ENCODE measurements at regions not wholly inside any gene's neighbourhood (a gene's known extent, or its start where the extent isn't known, plus 50 kb on each side); places are given as distances from the start of the nearest gene placed in this dataset.

DNA sequence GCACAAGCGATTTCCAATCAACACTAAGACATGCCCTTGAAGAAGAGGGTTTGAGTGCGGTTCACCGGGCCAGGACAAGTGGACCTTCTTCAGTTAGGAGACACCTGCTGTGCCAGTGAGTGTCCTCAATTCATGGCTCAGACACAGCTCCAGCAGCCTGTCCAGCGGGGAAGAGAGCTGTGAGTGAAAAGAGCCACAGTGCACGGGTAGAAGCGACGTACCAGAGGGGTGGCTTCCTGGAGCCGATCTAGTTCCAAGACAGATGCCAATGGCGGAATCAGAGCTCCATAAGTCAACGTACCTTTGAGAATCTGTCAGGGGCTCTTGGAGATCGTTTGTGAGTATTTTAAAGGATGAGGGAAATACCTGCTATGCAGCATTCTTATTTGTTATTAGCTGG is 119.9 kb upstream of the SALL3 start:
- H3K4me3 ChIP-seq (ENCODE audit: low read length), result no peak overlapping the region
- H3K9ac ChIP-seq (ENCODE audit: low read length), result no peak overlapping the region
- no peak overlapping the region for H2AFZ ChIP-seq (ENCODE audit: low read depth, low read length)
- H3K4me2 ChIP-seq (ENCODE audit: low read length), result no peak overlapping the region
- no peak overlapping the region for H3K27ac ChIP-seq (ENCODE audit: low read length)
- H3K27me3 ChIP-seq (ENCODE audit: insufficient read depth, low read depth, low read length), result no peaks in the 10 kb centered on the region
- H3K79me2 ChIP-seq (replicated peaks; ENCODE audit: insufficient read depth, low read length), result no peaks in the 10 kb centered on the region
- no peaks in the 10 kb centered on the region for H3K36me3 ChIP-seq (ENCODE audit: insufficient read depth, low read length)
- no peaks in the 10 kb centered on the region for H3K9me2 ChIP-seq (ENCODE audit: insufficient read depth, low read length)
- H4K20me1 ChIP-seq (ENCODE audit: insufficient read depth), result no peaks in the 10 kb centered on the region
- H3F3A ChIP-seq (ENCODE audit: insufficient read depth, low read length, poor library complexity, severe bottlenecking), result no peaks in the 10 kb centered on the region
- no peak for TF ChIP-seq EP300 (conservative IDR thresholded peaks at IDR 0.05; ENCODE audit: poor library complexity, severe bottlenecking)
- TF ChIP-seq SMC3 (conservative IDR thresholded peaks at IDR 0.05; ENCODE audit: poor library complexity), result no peak
- TF ChIP-seq, protein P1, sequence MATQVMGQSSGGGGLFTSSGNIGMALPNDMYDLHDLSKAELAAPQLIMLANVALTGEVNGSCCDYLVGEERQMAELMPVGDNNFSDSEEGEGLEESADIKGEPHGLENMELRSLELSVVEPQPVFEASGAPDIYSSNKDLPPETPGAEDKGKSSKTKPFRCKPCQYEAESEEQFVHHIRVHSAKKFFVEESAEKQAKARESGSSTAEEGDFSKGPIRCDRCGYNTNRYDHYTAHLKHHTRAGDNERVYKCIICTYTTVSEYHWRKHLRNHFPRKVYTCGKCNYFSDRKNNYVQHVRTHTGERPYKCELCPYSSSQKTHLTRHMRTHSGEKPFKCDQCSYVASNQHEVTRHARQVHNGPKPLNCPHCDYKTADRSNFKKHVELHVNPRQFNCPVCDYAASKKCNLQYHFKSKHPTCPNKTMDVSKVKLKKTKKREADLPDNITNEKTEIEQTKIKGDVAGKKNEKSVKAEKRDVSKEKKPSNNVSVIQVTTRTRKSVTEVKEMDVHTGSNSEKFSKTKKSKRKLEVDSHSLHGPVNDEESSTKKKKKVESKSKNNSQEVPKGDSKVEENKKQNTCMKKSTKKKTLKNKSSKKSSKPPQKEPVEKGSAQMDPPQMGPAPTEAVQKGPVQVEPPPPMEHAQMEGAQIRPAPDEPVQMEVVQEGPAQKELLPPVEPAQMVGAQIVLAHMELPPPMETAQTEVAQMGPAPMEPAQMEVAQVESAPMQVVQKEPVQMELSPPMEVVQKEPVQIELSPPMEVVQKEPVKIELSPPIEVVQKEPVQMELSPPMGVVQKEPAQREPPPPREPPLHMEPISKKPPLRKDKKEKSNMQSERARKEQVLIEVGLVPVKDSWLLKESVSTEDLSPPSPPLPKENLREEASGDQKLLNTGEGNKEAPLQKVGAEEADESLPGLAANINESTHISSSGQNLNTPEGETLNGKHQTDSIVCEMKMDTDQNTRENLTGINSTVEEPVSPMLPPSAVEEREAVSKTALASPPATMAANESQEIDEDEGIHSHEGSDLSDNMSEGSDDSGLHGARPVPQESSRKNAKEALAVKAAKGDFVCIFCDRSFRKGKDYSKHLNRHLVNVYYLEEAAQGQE (IDR thresholded peaks at IDR 0.05; ENCODE audit: borderline replicate concordance), result no peak
- no peak for TF ChIP-seq MXI1 (conservative IDR thresholded peaks at IDR 0.05; ENCODE audit: poor library complexity, severe bottlenecking)
- TF ChIP-seq TAF1 (IDR thresholded peaks at IDR 0.05; ENCODE audit: low read depth), result no peak
- no peak for TF ChIP-seq POLR2AphosphoS5 (IDR thresholded peaks at IDR 0.05)
- no peaks in the 10 kb centered on the region for H3K9me3 ChIP-seq (ENCODE audit: low read length)

- Histone ChIP-seq H3K9me2 (ENCODE audit: insufficient read depth, low read length) (no peaks in the 10 kb centered on the region), H3K4me2 (ENCODE audit: low read length) (no peak overlapping the region), H3K9ac (ENCODE audit: low read length) (no peak overlapping the region), H4K20me1 (ENCODE audit: insufficient read depth) (no peaks in the 10 kb centered on the region), H3K27me3 (ENCODE audit: insufficient read depth, low read depth, low read length) (no peaks in the 10 kb centered on the region), H2AFZ (ENCODE audit: low read depth, low read length) (no peak overlapping the region), H3K4me3 (ENCODE audit: low read length) (no peak overlapping the region), H3K36me3 (ENCODE audit: insufficient read depth, low read length) (no peaks in the 10 kb centered on the region), H3F3A (ENCODE audit: insufficient read depth, low read length, poor library complexity, severe bottlenecking) (no peaks in the 10 kb centered on the region), H3K9me3 (ENCODE audit: low read length) (no peaks in the 10 kb centered on the region), H3K79me2 (replicated peaks; ENCODE audit: insufficient read depth, low read length) (no peaks in the 10 kb centered on the region), H3K27ac (ENCODE audit: low read length) (no peak overlapping the region)
- no peak for TF ChIP-seq POLR2AphosphoS5 (IDR thresholded peaks at IDR 0.05)
- TF ChIP-seq EZH2 (IDR thresholded peaks at IDR 0.05; ENCODE audit: borderline replicate concordance, insufficient read depth, low read length, poor library complexity, severe bottlenecking), result no peak
- TF ChIP-seq EP300 (conservative IDR thresholded peaks at IDR 0.05; ENCODE audit: poor library complexity, severe bottlenecking), result no peak
- TF ChIP-seq, protein P1 (IDR thresholded peaks at IDR 0.05; ENCODE audit: borderline replicate concordance), result no peak
- TF ChIP-seq MXI1 (conservative IDR thresholded peaks at IDR 0.05; ENCODE audit: poor library complexity, severe bottlenecking), result no peak
- no peak for TF ChIP-seq CTCF (IDR thresholded peaks at IDR 0.05; ENCODE audit: poor library complexity, severe bottlenecking)
- TF ChIP-seq RAD21 (conservative IDR thresholded peaks at IDR 0.05), result no peak
- TF ChIP-seq TAF1 (IDR thresholded peaks at IDR 0.05; ENCODE audit: low read depth), result no peak
- TF ChIP-seq SMC3 (conservative IDR thresholded peaks at IDR 0.05; ENCODE audit: poor library complexity), result no peak
These were observed 119.5 kb upstream of the SALL3 start for GRCh38 chr18:78860117-78860516.
